ENCODE measurements at regions not wholly inside any gene's neighbourhood (a gene's known extent, or its start where the extent isn't known, plus 50 kb on each side); places are given as distances from the start of the nearest gene placed in this dataset.
"Not testable (repeated sequence)": the region's sequence is repeated elsewhere in the genome, so short reads cannot be mapped to it uniquely, and the experiment has no call there.

DNA sequence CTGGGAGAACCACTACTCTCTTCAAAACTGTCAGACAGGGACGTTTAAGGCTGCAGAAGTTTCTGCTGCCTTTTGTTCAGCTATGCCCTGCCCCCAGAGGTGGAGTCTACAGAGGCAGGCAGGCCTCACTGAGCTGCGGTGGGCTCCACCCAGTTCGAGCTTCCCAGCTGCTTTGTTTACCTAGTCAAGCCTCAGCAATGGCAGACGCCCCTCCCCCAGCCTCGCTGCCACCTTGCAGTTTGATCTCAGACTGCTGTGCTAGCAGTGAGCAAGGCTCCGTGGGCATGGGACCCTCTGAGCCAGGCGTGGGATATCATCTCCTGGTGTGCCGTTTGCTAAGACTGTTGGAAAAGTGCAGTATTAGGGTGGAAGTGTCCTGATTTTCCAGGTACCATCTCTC lies 258.6 kb upstream of the GOT2 start:
- 0% methylated on average over 8 of the region's 8 CpGs for WGBS (ENCODE audit: missing lambda C conversion rate)
- POLR2A ChIA-PET; H3K4me3 ChIP-seq; H3K4me1 ChIP-seq; DNase-seq (ENCODE audit: low read depth in 1 of 2, low spot score in 1 of 2); H3K9me3 ChIP-seq; CTCF ChIA-PET; FAIRE-seq; H3K27ac ChIP-seq; ATAC-seq: not testable (repeated sequence)
- H3K4me2 ChIP-seq: peak overlapping the region; percentile 42

DNA sequence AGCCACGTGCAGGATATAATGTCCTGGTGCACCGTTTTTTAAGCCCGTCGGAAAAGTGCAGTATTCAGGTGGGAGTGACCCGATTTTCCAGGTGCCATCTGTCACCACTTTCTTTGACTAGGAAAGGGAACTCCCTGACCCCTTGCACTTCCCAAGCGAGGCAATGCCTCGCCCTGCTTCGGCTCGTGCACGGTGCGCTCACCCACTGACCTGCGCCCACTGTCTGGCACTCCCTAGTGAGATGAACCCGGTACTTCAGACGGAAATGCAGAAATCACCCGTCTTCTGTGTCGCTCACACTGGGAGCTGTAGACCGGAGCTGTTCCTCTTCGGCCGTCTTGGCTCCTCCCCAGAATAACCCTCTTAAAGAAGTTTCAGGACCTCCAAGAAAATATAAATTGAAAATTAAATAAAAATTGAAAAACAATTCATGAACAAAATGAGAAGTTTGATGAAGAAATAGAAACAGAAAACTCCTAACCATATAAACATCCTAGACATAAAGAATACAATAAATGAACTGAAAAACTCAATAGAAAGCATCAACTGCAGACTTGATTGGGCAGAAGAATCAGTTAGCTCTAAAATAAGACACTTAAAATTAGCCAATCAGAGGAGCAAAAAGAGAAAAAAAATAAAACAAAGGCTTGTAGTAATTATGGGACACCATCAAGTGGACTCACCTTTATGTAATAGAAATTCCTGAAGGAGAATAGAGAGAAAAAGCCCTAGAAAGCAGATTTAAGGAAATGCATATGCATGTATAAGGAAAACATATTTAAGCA lies 249.3 kb upstream of the GOT2 start:
- ATAC-seq, CTCF ChIA-PET: not testable (repeated sequence)

GRCh38 chr16:58970775-58971174 lies 236.7 kb upstream of the GOT2 start:
- Histone ChIP-seq H3K27ac (no peak overlapping the region), H3K9me3 (no peaks in the 10 kb centered on the region), H3K4me2 (no peak overlapping the region), H3K4me1 (no peaks in the 10 kb centered on the region), H3K4me3 (no peak overlapping the region)
- 94% methylated on average over 1 of the region's 1 CpG for whole genome bisulfite sequencing (ENCODE audit: missing lambda C conversion rate)
- ChIA-PET CTCF (no interaction called here), POLR2A (no interaction called here)
- no peak for FAIRE-seq
- no peak for DNase-seq (ENCODE audit: low read depth in 1 of 2, low spot score in 1 of 2)
- ATAC-seq: no peak
- TF ChIP-seq TP53 (CRISPR knock-in tag; IDR thresholded peaks at IDR 0.05) (no peak), FOXS1 (CRISPR knock-in tag; IDR thresholded peaks at IDR 0.05) (no peak), FOSL2 (IDR thresholded peaks at IDR 0.05) (no peak), FOSL2 (CRISPR knock-in tag; IDR thresholded peaks at IDR 0.05) (peak; percentile 26; the same call in 1 of the 2 replicates), SMC3 (IDR thresholded peaks at IDR 0.05) (no peak)

More for the DNA sequence above, 249.3 kb upstream of the GOT2 start:
- FAIRE-seq; H3K4me2 ChIP-seq; H3K4me1 ChIP-seq; POLR2A ChIA-PET; DNase-seq (ENCODE audit: low read depth in 1 of 2, low spot score in 1 of 2); H3K4me3 ChIP-seq; H3K27ac ChIP-seq: not testable (repeated sequence)
- peaks cover 15% of the 10 kb centered on the region for H3K9me3 ChIP-seq
- whole genome bisulfite sequencing (ENCODE audit: missing lambda C conversion rate): 44% methylated on average over 19 of the region's 19 CpGs

- no peaks in the 10 kb centered on the region for H3K9me3 ChIP-seq
- ChIA-PET CTCF (no interaction called here), POLR2A (no interaction called here)
- ATAC-seq (no peak), DNase-seq (ENCODE audit: low read depth in 1 of 2, low spot score in 1 of 2) (no peak), FAIRE-seq (no peak)
- TF ChIP-seq RCOR1 (IDR thresholded peaks at IDR 0.05; ENCODE audit: low read depth, low read length): no peak
- no peaks in the 10 kb centered on the region for H3K4me1 ChIP-seq
- no peak overlapping the region for H3K4me3 ChIP-seq
- WGBS (ENCODE audit: missing lambda C conversion rate): 27% methylated on average over 3 of the region's 3 CpGs
- H3K27ac ChIP-seq: no peak overlapping the region
- no peak overlapping the region for H3K4me2 ChIP-seq
These were observed 229.4 kb upstream of the GOT2 start for GRCh38 chr16:58963479-58963878.

DNA sequence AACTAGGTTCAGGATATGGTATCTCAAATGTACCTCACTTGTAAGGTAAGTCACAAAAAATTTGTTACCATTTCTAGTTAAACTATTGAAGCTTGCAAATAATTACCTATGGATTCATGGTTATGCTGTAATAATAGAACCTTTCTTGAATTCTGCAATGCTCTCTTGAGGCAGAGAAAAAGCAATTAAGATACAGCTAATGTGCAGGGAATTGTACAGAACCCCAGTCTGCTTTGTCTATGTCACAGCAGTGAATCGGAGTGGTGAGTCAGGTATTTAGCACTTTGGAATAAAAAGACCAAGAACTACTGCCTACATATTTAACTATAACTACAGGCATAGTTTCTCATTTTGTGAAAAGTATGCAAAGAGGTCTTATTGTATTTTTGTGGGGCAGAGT lies 228.7 kb upstream of the GOT2 start:
- POLR2A ChIA-PET: no interaction called here
- DNase-seq (ENCODE audit: low read depth in 1 of 2, low spot score in 1 of 2) (no peak), ATAC-seq (no peak), FAIRE-seq (no peak)
- H3K4me3 ChIP-seq: no peak overlapping the region
- H3K4me1 ChIP-seq: no peaks in the 10 kb centered on the region
- no peak overlapping the region for H3K4me2 ChIP-seq
- TF ChIP-seq HOXB13 (CRISPR knock-in tag; IDR thresholded peaks at IDR 0.05; ENCODE audit: low read depth): no peak
- no peak for TF ChIP-seq RFX5 (IDR thresholded peaks at IDR 0.05)
- TF ChIP-seq ESRRA (IDR thresholded peaks at IDR 0.05; ENCODE audit: borderline replicate concordance, low read length): no peak
- no peak for TF ChIP-seq ZFP36 (IDR thresholded peaks at IDR 0.05; ENCODE audit: borderline replicate concordance, partially characterized antibody)
- TF ChIP-seq EHMT2 (IDR thresholded peaks at IDR 0.05; ENCODE audit: low read depth): no peak
- TF ChIP-seq, protein P1, sequence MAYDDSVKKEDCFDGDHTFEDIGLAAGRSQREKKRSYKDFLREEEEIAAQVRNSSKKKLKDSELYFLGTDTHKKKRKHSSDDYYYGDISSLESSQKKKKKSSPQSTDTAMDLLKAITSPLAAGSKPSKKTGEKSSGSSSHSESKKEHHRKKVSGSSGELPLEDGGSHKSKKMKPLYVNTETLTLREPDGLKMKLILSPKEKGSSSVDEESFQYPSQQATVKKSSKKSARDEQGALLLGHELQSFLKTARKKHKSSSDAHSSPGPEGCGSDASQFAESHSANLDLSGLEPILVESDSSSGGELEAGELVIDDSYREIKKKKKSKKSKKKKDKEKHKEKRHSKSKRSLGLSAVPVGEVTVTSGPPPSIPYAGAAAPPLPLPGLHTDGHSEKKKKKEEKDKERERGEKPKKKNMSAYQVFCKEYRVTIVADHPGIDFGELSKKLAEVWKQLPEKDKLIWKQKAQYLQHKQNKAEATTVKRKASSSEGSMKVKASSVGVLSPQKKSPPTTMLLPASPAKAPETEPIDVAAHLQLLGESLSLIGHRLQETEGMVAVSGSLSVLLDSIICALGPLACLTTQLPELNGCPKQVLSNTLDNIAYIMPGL (CRISPR knock-in tag; IDR thresholded peaks at IDR 0.05; ENCODE audit: borderline replicate concordance): no peak
- TF ChIP-seq BCL3 (IDR thresholded peaks at IDR 0.05): no peak
- TF ChIP-seq MAZ (IDR thresholded peaks at IDR 0.05; ENCODE audit: borderline replicate concordance, low read depth, low read length): no peak
- TF ChIP-seq, protein P2, sequence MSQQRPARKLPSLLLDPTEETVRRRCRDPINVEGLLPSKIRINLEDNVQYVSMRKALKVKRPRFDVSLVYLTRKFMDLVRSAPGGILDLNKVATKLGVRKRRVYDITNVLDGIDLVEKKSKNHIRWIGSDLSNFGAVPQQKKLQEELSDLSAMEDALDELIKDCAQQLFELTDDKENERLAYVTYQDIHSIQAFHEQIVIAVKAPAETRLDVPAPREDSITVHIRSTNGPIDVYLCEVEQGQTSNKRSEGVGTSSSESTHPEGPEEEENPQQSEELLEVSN (IDR thresholded peaks at IDR 0.05; ENCODE audit: borderline replicate concordance, low read depth): no peak
- TF ChIP-seq, protein P3, sequence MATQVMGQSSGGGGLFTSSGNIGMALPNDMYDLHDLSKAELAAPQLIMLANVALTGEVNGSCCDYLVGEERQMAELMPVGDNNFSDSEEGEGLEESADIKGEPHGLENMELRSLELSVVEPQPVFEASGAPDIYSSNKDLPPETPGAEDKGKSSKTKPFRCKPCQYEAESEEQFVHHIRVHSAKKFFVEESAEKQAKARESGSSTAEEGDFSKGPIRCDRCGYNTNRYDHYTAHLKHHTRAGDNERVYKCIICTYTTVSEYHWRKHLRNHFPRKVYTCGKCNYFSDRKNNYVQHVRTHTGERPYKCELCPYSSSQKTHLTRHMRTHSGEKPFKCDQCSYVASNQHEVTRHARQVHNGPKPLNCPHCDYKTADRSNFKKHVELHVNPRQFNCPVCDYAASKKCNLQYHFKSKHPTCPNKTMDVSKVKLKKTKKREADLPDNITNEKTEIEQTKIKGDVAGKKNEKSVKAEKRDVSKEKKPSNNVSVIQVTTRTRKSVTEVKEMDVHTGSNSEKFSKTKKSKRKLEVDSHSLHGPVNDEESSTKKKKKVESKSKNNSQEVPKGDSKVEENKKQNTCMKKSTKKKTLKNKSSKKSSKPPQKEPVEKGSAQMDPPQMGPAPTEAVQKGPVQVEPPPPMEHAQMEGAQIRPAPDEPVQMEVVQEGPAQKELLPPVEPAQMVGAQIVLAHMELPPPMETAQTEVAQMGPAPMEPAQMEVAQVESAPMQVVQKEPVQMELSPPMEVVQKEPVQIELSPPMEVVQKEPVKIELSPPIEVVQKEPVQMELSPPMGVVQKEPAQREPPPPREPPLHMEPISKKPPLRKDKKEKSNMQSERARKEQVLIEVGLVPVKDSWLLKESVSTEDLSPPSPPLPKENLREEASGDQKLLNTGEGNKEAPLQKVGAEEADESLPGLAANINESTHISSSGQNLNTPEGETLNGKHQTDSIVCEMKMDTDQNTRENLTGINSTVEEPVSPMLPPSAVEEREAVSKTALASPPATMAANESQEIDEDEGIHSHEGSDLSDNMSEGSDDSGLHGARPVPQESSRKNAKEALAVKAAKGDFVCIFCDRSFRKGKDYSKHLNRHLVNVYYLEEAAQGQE (IDR thresholded peaks at IDR 0.05): no peak
- CTCF ChIA-PET: interaction anchor here (0.6 kb wide), 1 partner anchor 66 kb away, joined by 3 read pairs; no protein-coding TSS in a partner anchor
- H3K27ac ChIP-seq: no peak overlapping the region
- H3K9me3 ChIP-seq: no peaks in the 10 kb centered on the region
- WGBS (ENCODE audit: missing lambda C conversion rate): 44% methylated on average over 1 of the region's 1 CpG
